ENCODE measurements at regions not wholly inside any gene's neighbourhood (a gene's known extent, or its start where the extent isn't known, plus 50 kb on each side); places are given as distances from the start of the nearest gene placed in this dataset.

DNA sequence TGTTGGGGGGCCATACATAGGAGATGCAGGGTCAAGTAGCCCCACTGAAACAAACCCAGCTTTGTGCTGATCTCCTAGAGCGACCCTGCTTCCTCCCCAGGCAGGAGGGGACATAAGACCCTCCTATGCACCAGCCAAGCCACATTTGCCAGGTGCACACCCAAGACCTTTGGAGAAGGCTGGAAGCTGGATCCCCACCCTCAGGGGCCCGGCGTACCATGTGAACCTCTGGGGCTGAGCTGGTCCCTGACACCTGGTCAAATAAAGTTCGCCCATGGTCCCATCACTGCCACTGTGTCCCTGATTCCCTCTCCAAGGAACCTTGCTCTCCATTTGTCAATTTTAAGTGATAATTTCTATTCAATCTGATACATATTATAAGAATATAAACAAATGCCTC lies 162.1 kb upstream of the VASH1 start:
- H3K9me3 ChIP-seq: no peaks in the 10 kb centered on the region
- no peak overlapping the region for H3K4me3 ChIP-seq
- intact Hi-C loops (cut with DNase I): no loop called here
- no peaks in the 10 kb centered on the region for H3K4me1 ChIP-seq
- TF ChIP-seq, protein P1, sequence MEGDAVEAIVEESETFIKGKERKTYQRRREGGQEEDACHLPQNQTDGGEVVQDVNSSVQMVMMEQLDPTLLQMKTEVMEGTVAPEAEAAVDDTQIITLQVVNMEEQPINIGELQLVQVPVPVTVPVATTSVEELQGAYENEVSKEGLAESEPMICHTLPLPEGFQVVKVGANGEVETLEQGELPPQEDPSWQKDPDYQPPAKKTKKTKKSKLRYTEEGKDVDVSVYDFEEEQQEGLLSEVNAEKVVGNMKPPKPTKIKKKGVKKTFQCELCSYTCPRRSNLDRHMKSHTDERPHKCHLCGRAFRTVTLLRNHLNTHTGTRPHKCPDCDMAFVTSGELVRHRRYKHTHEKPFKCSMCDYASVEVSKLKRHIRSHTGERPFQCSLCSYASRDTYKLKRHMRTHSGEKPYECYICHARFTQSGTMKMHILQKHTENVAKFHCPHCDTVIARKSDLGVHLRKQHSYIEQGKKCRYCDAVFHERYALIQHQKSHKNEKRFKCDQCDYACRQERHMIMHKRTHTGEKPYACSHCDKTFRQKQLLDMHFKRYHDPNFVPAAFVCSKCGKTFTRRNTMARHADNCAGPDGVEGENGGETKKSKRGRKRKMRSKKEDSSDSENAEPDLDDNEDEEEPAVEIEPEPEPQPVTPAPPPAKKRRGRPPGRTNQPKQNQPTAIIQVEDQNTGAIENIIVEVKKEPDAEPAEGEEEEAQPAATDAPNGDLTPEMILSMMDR (IDR thresholded peaks at IDR 0.05): no peak
- no peak for TF ChIP-seq POLR2A (IDR thresholded peaks at IDR 0.05)
- peaks cover 0 to 7% (median 0%) of the 10 kb centered on the region in 4 donors for H3K27me3 ChIP-seq
- DNase-seq: no peak
- WGBS, 2 donors: 79 to 84% methylated on average over 3 to 4 of the region's 4 CpGs
- H3K27ac ChIP-seq: no peak overlapping the region
- no peaks in the 10 kb centered on the region for H3K36me3 ChIP-seq

DNA sequence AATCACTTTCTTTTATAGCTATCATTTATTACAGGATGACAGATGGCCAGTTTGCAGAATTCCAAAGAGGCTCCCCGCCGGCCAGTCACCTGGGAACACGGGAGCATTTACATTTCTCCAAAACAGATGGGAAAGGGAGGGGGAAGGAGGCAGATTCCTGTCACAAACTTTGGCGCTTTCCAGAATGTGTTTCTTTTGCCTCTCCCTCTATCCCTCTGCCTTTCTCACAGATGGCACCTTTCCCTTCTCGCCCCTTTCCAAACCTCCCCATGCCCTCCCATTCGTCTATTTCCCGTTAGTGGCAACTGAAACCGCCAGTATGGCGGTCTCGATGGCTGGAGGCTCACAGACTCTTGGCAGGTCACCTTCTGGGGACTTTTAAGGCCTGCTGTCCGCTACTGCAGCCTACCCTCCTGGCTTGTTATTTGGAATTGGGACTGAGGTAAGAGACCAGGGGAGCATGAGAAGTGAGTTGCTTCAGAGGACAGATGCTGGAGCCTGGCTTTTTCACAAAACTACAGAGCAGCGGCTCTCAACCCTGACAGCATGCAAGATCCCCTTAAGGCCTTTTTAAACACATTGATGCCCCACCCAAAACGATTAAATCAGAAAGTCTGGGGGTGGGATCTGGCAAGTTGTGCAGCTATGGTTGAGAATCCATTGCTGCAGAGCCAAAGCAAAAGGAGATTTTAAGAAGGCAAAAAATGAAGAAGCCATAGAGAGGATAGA lies 161.5 kb upstream of the VASH1 start:
- WGBS, 2 donors: 59 to 65% methylated on average over 13 of the region's 13 CpGs
- Histone ChIP-seq H3K4me3 (no peak overlapping the region), H3K9me3 (no peaks in the 10 kb centered on the region), H3K4me1 (no peaks in the 10 kb centered on the region), H3K36me3 (no peaks in the 10 kb centered on the region), H3K27ac (no peak overlapping the region), H3K27me3 (peaks cover 0 to 7% (median 0%) of the 10 kb centered on the region in 4 donors)
- no peak for DNase-seq
- no peak for TF ChIP-seq POLR2A (IDR thresholded peaks at IDR 0.05)
- TF ChIP-seq, protein P1 (IDR thresholded peaks at IDR 0.05): no peak
- intact Hi-C loops (cut with DNase I): no loop called here

DNA sequence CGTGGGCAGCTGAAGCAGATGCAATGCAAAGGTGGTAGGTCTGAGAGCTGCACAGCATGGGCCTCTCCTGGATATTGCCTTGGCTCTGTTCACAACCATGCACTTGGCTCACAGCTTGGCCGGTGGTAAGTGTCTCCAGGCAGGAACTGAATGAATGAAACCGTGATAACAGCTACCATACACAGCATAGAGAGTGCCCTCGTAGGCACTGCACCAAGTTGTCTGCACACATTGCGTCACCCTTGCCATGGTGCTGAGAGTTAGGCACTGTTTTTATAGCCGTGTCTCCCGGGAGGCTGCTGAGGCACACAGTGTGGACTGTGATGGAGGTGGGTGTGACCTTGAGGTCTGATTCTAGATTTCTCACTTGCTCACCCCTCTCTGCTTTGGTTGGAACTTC lies 157.6 kb upstream of the VASH1 start:
- WGBS, 2 donors: 66 to 81% methylated on average over 5 to 7 of the region's 7 CpGs
- H3K4me1 ChIP-seq: no peaks in the 10 kb centered on the region
- peaks cover 0 to 7% (median 0%) of the 10 kb centered on the region in 4 donors for H3K27me3 ChIP-seq
- intact Hi-C loops (cut with DNase I): no loop called here
- no peak overlapping the region for H3K27ac ChIP-seq
- H3K4me3 ChIP-seq: no peak overlapping the region
- no peaks in the 10 kb centered on the region for H3K9me3 ChIP-seq
- TF ChIP-seq POLR2A (IDR thresholded peaks at IDR 0.05): no peak
- TF ChIP-seq, protein P1 (IDR thresholded peaks at IDR 0.05): no peak
- no peaks in the 10 kb centered on the region for H3K36me3 ChIP-seq
- DNase-seq: no peak

DNA sequence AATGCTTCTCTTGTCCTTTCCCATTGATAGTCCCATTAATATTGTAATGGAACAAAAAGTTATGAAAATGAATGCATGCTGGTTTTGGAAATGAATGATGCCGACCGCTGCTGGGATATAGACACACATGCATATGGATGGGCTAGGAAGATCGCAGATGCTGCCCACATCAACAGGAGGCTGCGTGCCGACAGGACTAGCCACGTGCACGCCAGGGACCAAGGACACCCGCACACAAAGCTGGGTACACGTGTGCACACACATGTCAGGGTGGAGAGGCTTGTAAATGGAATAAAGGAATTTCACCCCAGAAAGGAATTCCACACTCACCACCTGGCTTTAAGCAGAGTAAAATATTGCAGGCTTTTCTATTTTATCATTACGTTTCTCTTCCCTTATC lies 153.8 kb upstream of the VASH1 start:
- H3K27ac ChIP-seq: no peak overlapping the region
- 87 to 90% methylated on average over 10 of the region's 10 CpGs for WGBS, 2 donors
- H3K9me3 ChIP-seq: no peaks in the 10 kb centered on the region
- peaks cover 0 to 8% (median 0%) of the 10 kb centered on the region in 4 donors for H3K27me3 ChIP-seq
- intact Hi-C loops (cut with DNase I): no loop called here
- DNase-seq: no peak
- H3K4me3 ChIP-seq: no peak overlapping the region
- H3K36me3 ChIP-seq: no peaks in the 10 kb centered on the region
- H3K4me1 ChIP-seq: no peaks in the 10 kb centered on the region
- TF ChIP-seq POLR2A (IDR thresholded peaks at IDR 0.05): no peak
- TF ChIP-seq, protein P1 (IDR thresholded peaks at IDR 0.05): no peak

DNA sequence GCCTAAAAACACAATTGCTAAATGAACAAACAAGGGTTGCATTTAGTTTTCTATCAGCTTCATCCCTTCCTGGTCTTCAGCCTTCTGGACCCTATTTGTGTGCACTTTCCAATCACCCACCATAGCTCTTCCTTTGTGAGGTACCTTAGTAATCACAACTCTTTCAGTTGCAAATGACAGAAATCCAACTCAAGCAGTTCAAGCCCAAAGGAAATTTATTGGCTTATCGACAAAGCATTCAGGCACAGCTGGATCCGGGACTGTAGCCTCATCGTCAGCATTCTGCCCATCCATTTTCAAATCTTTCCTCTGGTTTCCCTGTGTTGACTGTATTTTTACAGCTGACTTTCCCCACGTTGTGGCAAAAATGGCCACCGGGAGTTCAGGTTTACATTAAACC lies 148.6 kb upstream of the VASH1 start:
- intact Hi-C loops (cut with DNase I): no loop called here
- Histone ChIP-seq H3K27ac (no peak overlapping the region), H3K9me3 (peaks cover 0 to 16% (median 0%) of the 10 kb centered on the region in 3 donors), H3K36me3 (no peaks in the 10 kb centered on the region), H3K4me1 (no peaks in the 10 kb centered on the region), H3K4me3 (no peak overlapping the region), H3K27me3 (peaks cover 0 to 19% (median 0%) of the 10 kb centered on the region in 4 donors)
- TF ChIP-seq, protein P1 (IDR thresholded peaks at IDR 0.05): no peak
- no peak for TF ChIP-seq POLR2A (IDR thresholded peaks at IDR 0.05)
- 37 to 50% methylated on average over 4 to 5 of the region's 5 CpGs for WGBS, 2 donors
- DNase-seq: no peak

Measured in esophagus squamous epithelium (tissue), 5 donors.